ENCODE measurements at regions not wholly inside any gene's neighbourhood (a gene's known extent, or its start where the extent isn't known, plus 50 kb on each side); places are given as distances from the start of the nearest gene placed in this dataset.
"Not testable (repeated sequence)": the region's sequence is repeated elsewhere in the genome, so short reads cannot be mapped to it uniquely, and the experiment has no call there.

DNA sequence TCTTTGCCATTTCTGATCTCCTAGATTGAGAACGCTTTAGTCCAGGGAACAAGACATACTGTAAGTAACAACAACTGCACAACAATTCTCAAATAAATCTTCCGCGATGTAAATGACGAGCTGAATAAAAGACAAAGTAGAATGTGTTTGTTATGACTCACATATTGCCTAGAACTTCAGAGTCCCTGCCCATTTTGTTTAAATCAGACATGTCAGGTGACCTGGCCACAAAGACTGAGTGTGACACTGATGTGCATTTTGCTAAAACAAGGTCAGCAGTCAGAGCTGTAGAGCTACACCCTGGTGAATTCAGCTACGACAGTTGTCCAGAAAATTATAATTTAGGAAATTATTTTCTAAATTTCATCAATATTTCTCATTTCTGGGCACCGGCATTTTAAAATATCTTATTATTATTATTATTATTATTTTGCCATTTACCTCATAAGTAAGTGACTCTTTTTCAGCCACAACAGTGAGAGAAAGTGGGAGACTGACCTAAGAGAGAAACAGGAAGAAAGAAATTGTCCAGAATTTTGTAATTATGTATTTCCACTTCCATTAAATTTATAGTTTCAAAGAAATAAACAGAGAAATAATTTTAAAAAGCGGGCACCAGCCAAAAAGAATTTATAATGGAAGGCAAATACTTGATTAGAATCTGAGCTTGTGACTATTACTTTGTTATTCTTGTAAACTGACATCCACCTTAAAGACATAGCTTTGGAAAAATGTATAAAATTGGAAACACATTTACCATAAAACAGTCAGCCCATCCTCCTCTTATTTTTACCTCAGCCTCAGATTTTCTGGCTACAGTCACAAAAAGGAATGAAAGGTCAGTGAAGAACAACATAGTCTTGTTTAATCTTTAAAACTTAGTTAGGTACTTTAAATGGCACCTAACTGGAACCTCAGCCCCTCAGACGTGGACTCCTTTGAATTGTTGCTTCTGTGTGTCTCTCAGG, 157.0 kb upstream of the CITED2 start:
- DNase-seq: peak; percentile 32

DNA sequence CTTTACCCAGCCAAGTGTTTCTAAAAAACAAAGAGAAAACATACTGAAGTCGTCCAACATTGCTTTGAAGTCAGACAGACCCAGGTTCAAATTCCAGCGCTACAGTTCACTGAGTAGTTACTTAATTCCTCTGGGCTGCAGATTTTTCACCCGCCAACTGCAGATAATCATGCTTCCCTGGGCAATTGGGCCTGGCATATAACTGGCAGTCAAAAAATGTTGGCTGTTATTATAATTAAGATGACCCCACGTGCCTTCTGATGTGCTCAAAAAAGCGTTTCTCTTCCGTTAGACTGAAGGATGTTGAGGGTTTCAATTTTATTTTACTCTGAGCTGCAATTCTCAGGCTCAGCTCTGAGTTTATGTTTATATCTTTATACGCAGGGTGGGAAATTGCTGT, 156.1 kb upstream of the CITED2 start:
- peak; percentile 32 for DNase-seq

DNA sequence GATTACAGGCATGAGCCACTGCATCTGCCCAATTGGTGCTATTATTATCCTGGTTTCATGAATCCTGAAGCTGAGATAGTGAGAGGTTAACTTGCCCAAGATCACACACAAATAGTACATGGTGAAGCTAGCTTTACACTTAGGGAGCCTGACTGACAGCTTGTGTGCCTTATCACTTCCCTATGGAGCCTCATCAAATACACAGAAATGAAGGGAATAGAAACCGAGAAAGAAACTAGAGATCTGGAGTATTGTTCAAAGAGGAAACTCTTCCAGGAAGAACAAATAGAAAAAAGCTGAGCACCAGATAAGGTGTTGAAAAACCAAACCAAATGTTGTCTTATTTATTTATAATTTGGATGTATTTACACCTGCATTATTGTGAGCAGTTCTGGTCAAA, 155.0 kb upstream of the CITED2 start:
- DNase-seq: no peak

DNA sequence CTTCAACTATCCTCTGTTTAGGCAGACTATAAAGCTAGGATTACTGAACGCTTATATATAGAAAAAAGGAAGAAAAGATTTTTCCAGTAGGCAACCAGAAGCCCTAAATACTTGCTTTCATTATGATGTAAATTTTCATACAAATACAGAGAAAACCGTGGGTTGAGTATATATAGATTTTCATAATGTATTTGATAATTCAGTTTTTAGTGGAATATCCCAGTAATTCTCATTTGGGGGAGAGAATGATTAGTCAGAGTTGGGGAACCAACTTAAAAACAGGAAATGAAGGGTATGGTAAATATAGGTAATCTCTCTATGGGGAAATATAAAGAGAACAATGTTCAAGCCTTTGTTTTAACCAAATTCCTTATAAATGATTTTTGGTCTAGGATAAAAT, 154.0 kb upstream of the CITED2 start:
- no peak for DNase-seq

DNA sequence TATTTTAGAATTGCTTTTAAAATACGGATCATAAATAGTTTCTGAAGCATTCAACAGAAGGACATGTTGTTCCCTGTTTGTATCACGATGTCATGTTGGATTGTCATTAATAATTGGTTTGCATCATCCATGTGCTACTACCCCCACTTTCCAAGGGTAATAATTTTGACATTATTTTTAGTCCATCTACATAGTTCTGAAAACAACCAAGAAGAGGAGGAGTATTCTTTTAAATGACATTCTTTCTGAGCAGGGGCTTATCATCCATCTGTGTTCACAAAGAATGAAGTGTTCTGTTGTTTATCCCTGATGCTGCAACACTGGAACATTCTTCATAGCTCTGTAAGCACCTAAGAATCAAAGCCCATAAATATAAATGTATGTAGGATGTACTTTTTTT, 151.0 kb upstream of the CITED2 start:
- DNase-seq: no peak

DNA sequence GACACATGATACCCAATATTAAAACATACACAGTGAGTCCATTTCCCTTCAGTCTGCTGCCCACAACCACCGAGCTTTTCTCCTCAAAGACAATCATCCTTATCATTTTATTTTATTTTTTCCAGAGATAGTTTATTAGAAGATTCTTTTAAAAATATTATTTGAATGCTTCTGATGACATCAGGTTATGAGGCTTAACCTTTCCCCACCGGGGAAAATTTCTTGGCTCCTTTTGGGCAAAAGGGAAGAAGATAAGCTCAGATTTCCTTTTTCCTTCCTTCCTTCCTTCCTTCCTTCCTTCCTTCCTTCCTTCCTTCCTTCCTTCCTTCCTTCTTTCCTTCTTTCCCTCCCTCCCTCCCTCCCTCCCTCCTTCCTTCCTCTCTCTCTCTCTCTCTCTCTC, 149.5 kb upstream of the CITED2 start:
- DNase-seq: no peak

DNA sequence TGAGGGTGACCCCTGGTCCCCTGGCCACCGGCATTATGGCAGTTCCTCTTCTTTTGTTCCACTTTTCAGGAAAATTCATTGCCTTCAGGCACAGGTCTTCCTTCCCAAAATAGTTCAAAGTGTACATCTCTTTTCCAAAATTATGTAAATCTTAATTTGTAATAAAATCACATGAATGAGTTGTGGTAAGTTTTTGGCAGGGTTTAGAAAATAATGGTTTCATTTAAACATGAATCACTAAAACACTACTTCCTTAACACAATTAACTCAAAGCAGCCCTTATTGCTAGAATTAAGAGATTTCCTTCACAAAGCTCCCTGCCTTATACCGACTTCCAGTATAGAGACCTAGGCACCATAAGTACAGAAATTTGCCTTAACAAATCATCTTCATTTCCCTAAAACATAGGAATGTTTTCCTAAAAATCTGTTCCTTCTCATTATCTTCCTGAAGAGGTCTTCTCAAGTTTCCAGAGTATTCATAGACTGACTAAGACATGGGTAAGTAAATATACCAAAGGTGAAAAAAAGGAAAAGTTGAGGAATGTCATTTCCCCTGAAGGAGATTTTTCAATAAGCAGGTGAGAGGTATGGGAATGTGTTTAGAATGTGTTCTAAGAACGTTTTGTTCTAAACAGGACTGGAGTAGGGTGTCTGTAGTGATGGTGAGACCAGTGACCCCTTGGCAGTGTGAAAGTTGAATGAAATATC, 148.2 kb upstream of the CITED2 start:
- no peak for DNase-seq

DNA sequence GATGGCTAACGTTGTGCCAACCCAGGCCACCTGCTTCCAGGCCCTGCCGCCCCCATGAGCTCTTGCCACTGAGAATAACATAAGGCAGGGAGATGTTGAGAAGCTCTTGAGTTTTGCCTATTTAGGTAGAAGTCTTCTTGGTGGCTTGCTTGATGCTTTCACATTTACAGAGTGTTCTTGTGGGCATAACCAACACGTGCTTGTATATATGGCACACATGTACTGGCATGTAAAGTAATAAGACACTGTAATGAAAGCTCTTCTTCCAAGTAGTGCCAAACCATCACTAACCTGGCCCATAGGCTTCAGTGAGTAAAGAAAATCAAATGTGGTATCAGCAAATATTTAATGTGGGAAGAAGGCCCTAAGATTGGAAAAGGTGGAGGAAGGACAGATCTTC, 146.9 kb upstream of the CITED2 start:
- no peak for DNase-seq

DNA sequence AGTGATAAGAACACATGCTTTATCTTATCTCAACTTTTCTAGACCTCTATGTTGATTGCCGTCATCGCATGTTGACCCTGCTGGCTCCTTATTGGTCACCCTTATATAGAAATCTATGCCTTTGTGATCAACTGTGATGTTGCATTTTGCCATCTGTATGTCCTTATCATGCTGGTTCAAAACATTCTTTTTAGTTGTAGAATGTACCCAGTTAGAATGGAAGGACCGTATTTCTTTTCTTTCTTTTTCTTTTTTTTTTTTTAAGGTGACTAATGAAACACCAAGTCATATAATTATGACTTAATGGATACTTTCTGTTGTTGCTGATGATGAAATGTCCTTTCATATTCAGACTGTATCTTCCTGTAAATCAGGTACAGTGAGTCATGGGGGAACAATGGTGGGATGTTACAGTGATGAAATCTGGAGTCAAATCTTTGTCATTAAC, 145.9 kb upstream of the CITED2 start:
- no peak for DNase-seq

DNA sequence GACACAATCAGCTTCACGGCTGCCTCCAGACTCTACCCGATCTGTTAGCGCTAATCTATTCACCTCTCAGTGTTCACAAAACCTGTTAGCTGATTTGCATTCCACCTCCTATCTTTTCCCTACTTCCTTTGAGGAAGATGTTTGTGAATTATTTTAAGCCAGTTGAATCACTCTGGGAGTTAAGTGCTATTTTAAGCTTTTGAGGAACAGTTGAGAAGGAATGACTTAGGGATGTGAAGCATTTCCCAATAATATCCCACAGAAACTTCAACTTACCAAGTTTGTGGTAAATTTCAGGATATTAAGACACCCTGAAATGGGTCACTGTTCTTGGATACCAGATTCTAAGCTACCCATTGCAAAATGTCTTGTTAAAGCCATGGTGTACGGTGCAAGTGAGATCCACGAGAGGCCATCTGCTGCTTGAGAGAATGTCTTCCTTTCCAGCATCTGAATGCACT, 145.2 kb upstream of the CITED2 start:
- DNase-seq: no peak

DNA sequence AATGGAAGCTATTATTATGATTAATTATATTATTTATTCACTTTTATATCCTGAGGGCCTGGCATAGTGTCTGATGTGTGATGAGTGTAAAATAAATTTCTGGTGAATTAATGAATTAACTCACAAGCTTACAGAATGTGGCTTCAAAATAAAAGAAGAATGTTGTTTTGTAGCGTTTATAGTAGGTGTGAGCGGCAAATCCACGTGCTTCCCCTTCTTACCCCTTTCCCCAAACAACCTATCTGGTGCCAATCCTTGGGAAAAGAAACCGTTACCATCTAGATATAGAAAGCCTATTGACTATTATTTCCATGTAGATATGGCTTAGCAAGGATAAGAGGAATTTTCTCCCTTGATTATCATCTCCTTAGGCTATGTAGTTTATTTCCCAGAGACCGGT, 144.6 kb upstream of the CITED2 start:
- no peak for DNase-seq

DNA sequence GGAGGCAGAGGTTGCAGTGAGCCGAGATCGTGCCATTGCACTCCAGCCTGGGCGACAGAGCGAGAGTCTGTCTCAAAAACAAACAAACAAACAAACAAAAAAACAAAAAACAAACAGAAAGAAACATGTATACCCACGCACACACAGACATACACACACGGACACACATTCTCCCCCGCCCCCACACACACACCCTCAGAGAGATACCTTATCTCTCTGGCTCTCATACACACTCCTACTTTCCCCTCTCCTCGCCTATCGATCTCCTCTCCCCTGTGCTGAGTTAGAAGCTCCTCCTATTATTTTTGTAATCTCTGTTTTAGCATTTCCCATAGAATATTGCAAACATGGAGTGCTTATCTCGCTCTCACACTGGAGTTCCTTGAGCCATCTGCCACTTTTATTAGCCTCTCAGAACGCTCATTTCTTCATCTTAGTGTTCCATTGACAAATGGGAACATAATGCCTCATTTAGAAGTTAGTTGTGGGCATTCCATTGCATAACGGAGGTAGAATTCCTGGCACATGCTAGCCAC, 144.2 kb upstream of the CITED2 start:
- DNase-seq: no peak

DNA sequence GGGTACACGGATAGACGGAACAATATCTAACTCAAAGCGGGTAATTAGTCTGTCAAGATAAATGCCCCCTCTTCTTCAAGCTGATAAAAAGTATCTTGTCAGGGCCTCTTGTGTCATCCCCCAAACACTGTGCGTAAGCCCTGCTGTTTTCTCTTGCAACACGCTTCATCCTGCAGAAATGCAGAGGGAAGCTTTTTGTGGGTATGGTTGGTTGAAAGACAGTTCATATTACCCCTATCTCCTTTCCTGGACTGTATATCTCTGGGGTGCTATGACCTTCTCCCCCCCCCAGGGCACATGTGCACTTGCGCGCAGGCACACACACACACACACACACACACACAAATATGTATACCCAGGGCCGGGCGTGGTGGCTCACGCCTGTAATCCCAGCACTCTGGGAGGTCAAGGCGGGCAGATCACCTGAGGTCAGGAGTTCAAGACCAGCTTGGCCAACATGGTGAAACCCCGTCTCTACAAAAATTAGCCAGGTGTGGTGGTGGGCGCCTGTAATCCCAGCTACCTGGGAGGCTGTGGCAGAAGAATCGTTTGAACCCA, 143.6 kb upstream of the CITED2 start:
- DNase-seq: not testable (repeated sequence)

DNA sequence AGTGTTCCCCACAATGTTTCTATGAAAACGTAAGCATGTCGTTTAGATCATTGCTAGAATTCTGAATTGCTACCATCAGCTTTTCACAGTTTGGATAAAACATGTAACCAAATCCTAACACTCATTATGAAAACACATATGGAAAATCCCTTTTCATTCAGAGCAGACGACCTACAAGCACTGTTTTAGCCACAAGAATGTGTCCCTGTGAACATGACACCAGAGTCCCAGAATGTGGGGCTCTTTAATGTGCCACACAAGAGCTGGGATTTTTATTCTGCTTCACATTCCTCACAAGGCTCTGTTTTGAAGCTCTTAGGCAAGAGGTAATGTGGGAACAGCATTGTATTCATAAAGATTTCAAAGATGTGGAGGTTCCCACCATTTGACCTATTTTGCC, 141.1 kb upstream of the CITED2 start:
- DNase-seq: no peak

DNA sequence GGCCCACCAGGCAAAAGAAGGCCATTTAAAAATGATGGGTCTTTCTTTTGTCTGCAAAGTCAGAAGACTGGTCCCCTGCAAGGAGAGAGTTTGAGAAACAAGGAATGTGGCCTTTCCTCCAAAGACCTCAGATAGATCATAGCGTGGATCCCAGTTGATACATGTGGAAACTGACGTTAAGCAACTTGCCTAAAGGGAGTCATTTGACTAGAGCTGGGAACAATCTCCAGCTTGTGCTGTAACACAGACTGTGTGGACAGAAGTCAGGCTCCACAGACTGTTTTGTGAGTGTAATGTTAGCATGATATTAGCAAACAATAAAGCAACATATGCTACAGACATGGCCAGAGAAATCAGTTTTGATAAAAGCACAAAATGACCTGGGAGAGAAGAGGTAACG, 140.4 kb upstream of the CITED2 start:
- no peak for DNase-seq

DNA sequence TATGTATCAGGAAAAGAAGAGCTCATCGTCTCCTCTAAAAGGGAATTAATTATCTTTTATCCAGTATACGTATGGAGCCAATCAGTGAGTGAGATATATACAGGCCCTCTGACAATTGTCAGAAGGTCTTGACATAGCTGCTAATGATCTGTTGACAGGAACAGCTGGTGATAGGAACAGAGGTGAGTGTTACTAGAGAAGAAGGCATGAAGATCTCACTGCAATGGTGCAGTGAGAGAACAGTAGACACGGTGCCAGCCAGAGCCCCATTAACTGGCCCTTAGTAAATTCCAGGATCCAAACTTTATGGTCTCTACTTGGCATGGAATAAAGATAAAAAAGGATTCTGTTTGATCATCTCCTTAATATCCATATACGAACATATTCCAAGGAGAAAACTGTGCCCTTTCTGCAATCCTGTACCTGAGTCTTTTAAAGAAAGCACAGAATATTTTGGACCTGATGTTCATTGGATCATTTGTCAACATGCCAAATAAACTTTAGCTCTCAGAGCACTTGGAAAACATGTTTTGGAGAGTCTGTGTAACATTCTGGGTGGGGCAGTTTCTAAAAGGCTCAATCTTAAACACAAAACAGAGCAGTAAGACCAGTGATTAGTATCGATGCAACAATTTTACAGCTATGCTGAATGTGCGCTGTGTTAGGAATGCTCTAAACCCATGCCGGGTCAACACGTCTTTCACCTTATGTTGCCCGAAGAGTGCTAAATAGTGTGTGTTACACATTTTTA, 135.8 kb upstream of the CITED2 start:
- no peak for DNase-seq

DNA sequence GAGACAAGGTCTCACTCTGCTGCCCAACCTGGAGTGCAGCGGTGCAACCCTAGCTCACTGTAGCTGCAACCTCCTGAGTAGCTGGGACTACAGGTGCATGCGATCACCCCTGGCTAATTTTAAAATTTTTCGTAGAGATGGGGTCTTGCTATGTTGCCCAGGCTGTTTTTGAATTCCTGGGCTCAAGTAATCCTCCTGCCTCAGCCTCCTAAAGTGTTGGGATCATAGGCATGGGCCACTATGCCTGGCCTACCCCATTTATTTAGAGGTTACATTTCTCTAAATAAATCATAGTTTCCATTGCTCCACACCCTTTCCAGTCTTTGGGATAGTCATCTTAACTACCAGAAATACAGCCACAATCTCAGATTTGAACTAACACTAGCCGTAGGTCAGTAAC, 134.7 kb upstream of the CITED2 start:
- DNase-seq: no peak

DNA sequence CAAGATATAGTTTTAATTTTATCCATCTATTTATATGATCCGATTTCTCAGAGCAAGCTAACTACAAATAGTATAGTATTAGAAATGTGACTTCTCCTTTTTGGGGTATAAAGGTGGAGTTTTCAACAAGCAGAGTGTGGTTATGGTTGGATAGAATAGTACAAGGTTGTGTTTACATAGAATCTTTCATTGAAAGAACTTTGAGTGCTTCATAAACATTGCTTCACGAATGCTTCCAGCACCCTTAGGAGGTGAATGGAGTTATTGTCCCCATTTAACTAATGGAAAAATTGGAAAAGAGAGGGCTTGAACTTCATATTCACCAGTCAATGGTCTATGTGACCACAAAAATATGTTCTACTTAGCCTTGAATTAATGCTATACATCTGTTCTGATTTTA, 134.1 kb upstream of the CITED2 start:
- no peak for DNase-seq

DNA sequence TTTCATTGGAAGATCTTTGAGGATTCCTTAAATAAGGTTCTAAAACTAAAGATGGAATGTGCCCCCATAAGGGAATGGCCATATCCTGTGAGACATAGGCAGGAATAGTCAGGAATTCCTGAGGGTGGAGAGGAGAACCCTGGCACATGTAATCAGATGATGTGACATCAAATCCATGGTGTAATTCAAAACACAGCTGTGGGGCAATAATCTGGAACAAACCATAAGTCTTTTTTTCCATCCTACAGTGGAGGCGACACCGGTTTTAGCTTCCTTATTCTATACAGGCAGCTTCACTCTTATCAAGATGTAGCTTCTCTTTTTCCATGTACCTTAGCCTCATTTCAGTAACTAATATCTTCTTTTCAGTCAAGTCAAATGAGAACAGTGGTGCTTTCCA, 133.6 kb upstream of the CITED2 start:
- DNase-seq: no peak

DNA sequence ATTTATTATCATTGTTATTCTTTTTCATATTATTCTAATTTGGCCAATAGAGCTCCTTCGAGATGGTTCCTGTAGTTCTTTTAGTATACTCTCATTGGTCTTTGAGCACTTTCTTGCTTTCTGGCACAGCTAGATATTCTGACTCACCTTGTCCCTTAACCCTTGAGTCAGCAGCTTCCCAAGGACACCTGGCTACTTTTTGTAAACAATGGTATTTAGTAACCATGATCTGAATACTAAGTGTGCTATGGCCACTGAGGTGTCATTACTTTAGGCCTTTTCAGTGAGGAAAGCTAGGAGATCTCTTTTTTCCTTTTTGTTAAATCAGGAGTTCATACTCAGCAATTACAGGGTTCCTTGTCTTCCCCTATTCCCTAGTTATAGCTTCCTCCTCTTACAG, 126.5 kb upstream of the CITED2 start:
- no peak for DNase-seq

DNA sequence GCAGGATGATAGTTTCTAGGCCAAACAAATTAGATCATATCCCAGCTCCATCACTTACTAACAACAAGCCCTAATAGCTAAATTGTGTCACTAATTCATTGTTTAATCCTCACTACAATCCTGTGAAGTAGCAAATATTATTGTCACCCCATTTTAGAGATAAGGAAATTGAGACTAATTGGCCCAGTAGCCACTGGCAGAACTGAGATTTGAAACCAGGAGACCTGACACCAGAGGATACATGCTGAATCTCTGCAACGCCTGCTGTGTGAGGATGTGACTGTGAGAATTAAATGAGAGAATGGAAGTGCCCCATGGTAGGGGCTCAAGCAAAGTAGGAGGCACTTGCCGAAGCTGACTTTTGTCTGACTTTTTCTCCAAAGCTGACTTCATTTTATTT, 124.3 kb upstream of the CITED2 start:
- no peak for DNase-seq

DNA sequence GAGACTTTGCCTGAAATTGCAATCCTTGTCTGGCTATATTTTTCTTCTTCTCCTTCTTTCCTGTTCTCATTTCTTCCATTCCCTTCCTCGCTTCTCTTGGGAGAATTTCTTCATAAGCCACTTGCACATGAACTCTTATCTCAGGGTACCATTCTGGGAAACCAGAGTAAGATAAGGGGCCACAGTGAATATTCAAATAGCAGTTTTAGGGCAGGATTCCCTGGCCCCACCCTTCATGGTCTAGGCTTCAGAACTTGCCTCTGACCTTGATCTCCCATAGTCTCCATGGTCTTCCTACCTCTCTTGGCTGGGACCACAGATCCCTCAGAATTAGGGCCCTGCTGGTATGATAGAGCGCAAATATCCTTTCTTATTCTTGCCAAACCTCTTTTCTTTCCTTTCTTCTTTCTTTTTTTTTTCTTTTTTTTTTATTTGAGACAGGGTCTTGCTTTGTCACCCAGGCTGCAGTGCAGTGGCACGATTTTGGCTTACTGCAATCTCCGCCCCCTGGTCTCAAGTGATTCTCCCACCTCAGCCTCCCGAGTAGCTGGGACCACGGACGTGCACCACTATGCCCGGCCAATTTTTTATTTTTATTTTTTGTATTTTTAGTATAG, 123.0 kb upstream of the CITED2 start:
- no peak for DNase-seq
